Thyroid gland (tissue), 4 donors: ENCODE measurements at regions not wholly inside any gene's neighbourhood (a gene's known extent, or its start where the extent isn't known, plus 50 kb on each side); places are given as distances from the start of the nearest gene placed in this dataset.

ENCODE experiments used
- CTCF ChIP-seq, 6 experiments: fragments of 200-600 bp in 3 of 6; fragments of 450-650 bp in 3 of 6; sonication (generic) in 3 of 6; IDR thresholded peaks; one replicate each; pipeline ENCODE4 v1.5.1; 2016 to 2019; ENCODE audit warnings: antibody characterized with exemption in 6 of 6, mild to moderate bottlenecking in 2 of 6, inconsistent platforms in 1 of 6, moderate library complexity in 1 of 6
- POLR2A ChIP-seq, 2 donors: fragments of 450-650 bp; IDR thresholded peaks; one replicate each; pipeline ENCODE4 v1.6.1; 2017; ENCODE audit warnings: antibody characterized with exemption in 2 of 2, mild to moderate bottlenecking in 2 of 2, moderate library complexity in 1 of 2

GRCh38 chr4:147408189-147408588, 72.7 kb upstream of the EDNRA start:
- TF ChIP-seq CTCF (IDR thresholded peaks at IDR 0.05) (no peak), POLR2A (IDR thresholded peaks at IDR 0.05) (no peak)
